Neural cell (in vitro differentiated cells): ENCODE measurements at regions not wholly inside any gene's neighbourhood (a gene's known extent, or its start where the extent isn't known, plus 50 kb on each side); places are given as distances from the start of the nearest gene placed in this dataset.

ENCODE experiments used
- H2AFZ ChIP-seq: fragments of 200-600, 300-800 bp; sonication (generic), shearing (Covaris generic); 2 replicates; pipeline ENCODE4 v1.6.0; 2014; ENCODE audit warnings: low read depth, mild to moderate bottlenecking, antibody characterized with exemption, low read length, moderate library complexity
- H3F3A ChIP-seq: fragments of 200-600 bp; shearing (Covaris generic); 2 replicates; pipeline ENCODE4 v1.6.1; 2016; ENCODE audit warnings: mild to moderate bottlenecking, moderate library complexity, mixed read lengths, antibody characterized with exemption, low read length; ENCODE audit not compliant: insufficient read depth, poor library complexity, severe bottlenecking
- H3K27ac ChIP-seq: fragments of 200-600, 300-800 bp; sonication (generic), shearing (Covaris generic); 2 replicates; pipeline ENCODE4 v1.5.1; 2014; ENCODE audit warnings: mild to moderate bottlenecking, low read length, moderate library complexity
- H3K27me3 ChIP-seq: fragments of 300-800, 200-600 bp; sonication (generic), shearing (Covaris generic); 2 replicates; pipeline ENCODE4 v1.6.0; 2014; ENCODE audit warnings: mild to moderate bottlenecking, low read depth, low read length, moderate library complexity; ENCODE audit not compliant: insufficient read depth
- H3K36me3 ChIP-seq: fragments of 300-800, 200-600 bp; sonication (generic), shearing (Covaris generic); 2 replicates; pipeline ENCODE4 v1.5.1; 2014; ENCODE audit warnings: mild to moderate bottlenecking, antibody characterized with exemption, low read length, moderate library complexity; ENCODE audit not compliant: insufficient read depth
- H3K4me2 ChIP-seq: fragments of 300-800, 200-600 bp; sonication (generic), shearing (Covaris generic); 2 replicates; pipeline ENCODE4 v1.6.0; 2014; ENCODE audit warnings: mild to moderate bottlenecking, low read length
- H3K4me3 ChIP-seq: fragments of 300-800, 200-600 bp; sonication (generic), shearing (Covaris generic); 2 replicates; pipeline ENCODE4 v1.5.1; 2014; ENCODE audit warnings: mild to moderate bottlenecking, low read length, moderate library complexity
- H3K79me2 ChIP-seq: fragments of 200-600 bp; shearing (Covaris generic); replicated peaks from 2 replicates; pipeline ENCODE4 v1.6.0; 2014; ENCODE audit warnings: mild to moderate bottlenecking, low read length, moderate library complexity; ENCODE audit not compliant: insufficient read depth
- H3K9ac ChIP-seq: fragments of 300-800, 200-600 bp; sonication (generic), shearing (Covaris generic); 2 replicates; pipeline ENCODE4 v1.6.1; 2016; ENCODE audit warnings: mild to moderate bottlenecking, low read length, mixed read lengths
- H3K9me2 ChIP-seq: fragments of 200-600 bp; shearing (Covaris generic); 2 replicates; pipeline ENCODE4 v1.6.1; 2016; ENCODE audit warnings: mild to moderate bottlenecking, low read length, mixed read lengths; ENCODE audit not compliant: insufficient read depth
- H3K9me3 ChIP-seq: fragments of 200-600, 300-800 bp; sonication (generic), shearing (Covaris generic); 2 replicates; pipeline ENCODE4 v1.6.1; 2016; ENCODE audit warnings: mild to moderate bottlenecking, mixed run types, low read length, moderate library complexity, mixed read lengths
- H4K20me1 ChIP-seq: fragments of 200-600 bp; shearing (Covaris generic); 2 replicates; pipeline ENCODE4 v1.6.1; 2016; ENCODE audit warnings: mild to moderate bottlenecking, mixed run types; ENCODE audit not compliant: insufficient read depth
- CTCF ChIP-seq: fragments of 450-650 bp; IDR thresholded peaks from 2 replicates; pipeline ENCODE4 v1.5.1; 2014; ENCODE audit warnings: antibody characterized with exemption, mild to moderate bottlenecking, moderate library complexity; ENCODE audit not compliant: poor library complexity, severe bottlenecking
- EP300 ChIP-seq: fragments of 450-650 bp; conservative IDR thresholded peaks from 2 replicates; pipeline ENCODE4 v1.6.1; 2014; ENCODE audit warnings: antibody characterized with exemption, mild to moderate bottlenecking, moderate library complexity; ENCODE audit not compliant: poor library complexity, severe bottlenecking
- EZH2 ChIP-seq: fragments of 200-600, 300-800 bp; shearing (Covaris generic), sonication (generic); IDR thresholded peaks from 2 replicates; pipeline ENCODE4 v1.6.1; 2014; ENCODE audit warnings: antibody characterized with exemption, low read length, borderline replicate concordance, mild to moderate bottlenecking; ENCODE audit not compliant: insufficient read depth, poor library complexity, severe bottlenecking
- MXI1 ChIP-seq: fragments of 450-650 bp; conservative IDR thresholded peaks from 2 replicates; pipeline ENCODE4 v1.6.1; 2014; ENCODE audit warnings: antibody characterized with exemption, mild to moderate bottlenecking; ENCODE audit not compliant: poor library complexity, severe bottlenecking
- POLR2AphosphoS5 ChIP-seq: IDR thresholded peaks from 2 replicates; pipeline ENCODE4 v1.6.1; 2012
- RAD21 ChIP-seq: fragments of 450-650 bp; conservative IDR thresholded peaks from 2 replicates; pipeline ENCODE4 v1.6.1; 2014; ENCODE audit warnings: antibody characterized with exemption, mild to moderate bottlenecking, moderate library complexity
- REST ChIP-seq: IDR thresholded peaks from 2 replicates; pipeline ENCODE4 v1.6.1; 2012; ENCODE audit warnings: borderline replicate concordance
- SMC3 ChIP-seq: fragments of 450-650 bp; conservative IDR thresholded peaks from 2 replicates; pipeline ENCODE4 v1.6.1; 2014; ENCODE audit warnings: antibody characterized with exemption, mild to moderate bottlenecking, moderate library complexity; ENCODE audit not compliant: poor library complexity
- TAF1 ChIP-seq: IDR thresholded peaks from 2 replicates; pipeline ENCODE4 v1.6.1; 2012; ENCODE audit warnings: low read depth

DNA sequence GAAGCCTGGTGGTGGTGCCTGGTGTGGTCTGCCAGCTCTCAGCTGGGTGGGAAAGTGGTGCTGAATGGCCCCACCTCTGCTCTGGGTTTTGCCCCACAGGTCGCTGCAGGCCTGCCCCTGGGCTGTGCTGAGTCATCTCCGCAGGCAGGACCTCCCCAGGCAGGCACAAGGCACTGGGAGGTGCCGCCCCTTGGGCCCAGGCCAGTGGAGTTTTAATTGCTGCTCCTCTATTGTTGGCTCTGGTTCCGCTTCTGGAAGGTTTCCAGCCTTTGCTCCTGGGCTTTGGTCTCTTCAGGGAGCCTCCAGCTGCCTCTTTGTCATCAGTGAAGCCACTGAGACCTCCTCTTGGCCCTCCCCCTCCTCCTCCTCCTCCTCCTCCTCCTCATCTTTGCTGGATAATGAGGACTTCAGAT, 180.3 kb upstream of the GRB10 start:
- Histone ChIP-seq H3F3A (no peaks in the 10 kb centered on the region), H3K9me2 (no peaks in the 10 kb centered on the region), H3K27ac (no peak overlapping the region), H3K79me2 (no peaks in the 10 kb centered on the region), H3K4me2 (no peak overlapping the region), H4K20me1 (no peaks in the 10 kb centered on the region), H3K36me3 (no peaks in the 10 kb centered on the region), H2AFZ (no peak overlapping the region), H3K9ac (no peak overlapping the region), H3K9me3 (no peaks in the 10 kb centered on the region), H3K27me3 (no peaks in the 10 kb centered on the region), H3K4me3 (no peak overlapping the region)
- TF ChIP-seq POLR2AphosphoS5 (no peak), REST (no peak)

GRCh38 chr7:50962281-50962883, 179.7 kb upstream of the GRB10 start:
- no peak for TF ChIP-seq RAD21
- TF ChIP-seq SMC3, result no peak
- TF ChIP-seq EZH2, result no peak
- no peak for TF ChIP-seq POLR2AphosphoS5
- TF ChIP-seq TAF1, result no peak
- no peak for TF ChIP-seq MXI1
- no peak for TF ChIP-seq REST
- TF ChIP-seq CTCF, result no peak
- no peak for TF ChIP-seq EP300

More at GRCh38 chr7:50962281-50962883, 179.7 kb upstream of the GRB10 start:
- Histone ChIP-seq H3F3A (no peaks in the 10 kb centered on the region), H3K36me3 (no peaks in the 10 kb centered on the region), H3K4me3 (no peak overlapping the region), H3K79me2 (no peaks in the 10 kb centered on the region), H3K9me2 (no peaks in the 10 kb centered on the region), H3K9me3 (no peaks in the 10 kb centered on the region), H3K9ac (no peak overlapping the region), H3K27me3 (no peaks in the 10 kb centered on the region), H2AFZ (no peak overlapping the region), H3K4me2 (no peak overlapping the region), H4K20me1 (no peaks in the 10 kb centered on the region), H3K27ac (no peak overlapping the region)
